ENCODE measurements at regions not wholly inside any gene's neighbourhood (a gene's known extent, or its start where the extent isn't known, plus 50 kb on each side); places are given as distances from the start of the nearest gene placed in this dataset.
A peak's percentile ranks its signal among the peaks of the same experiment; 100 is the strongest.
"Not testable (repeated sequence)": the region's sequence is repeated elsewhere in the genome, so short reads cannot be mapped to it uniquely, and the experiment has no call there.

GRCh38 chr14:21940887-21941856, 267.6 kb upstream of the OR4E1 start:
- DNase-seq (ENCODE audit: low read depth in 1 of 2, low spot score in 1 of 2), result peak in 1 of 2 donors; percentile 9

GRCh38 chr14:21939836-21940235, 266.2 kb upstream of the OR4E1 start:
- no peak for DNase-seq (ENCODE audit: low read depth in 1 of 2, low spot score in 1 of 2)

- DNase-seq (ENCODE audit: low read depth in 1 of 2, low spot score in 1 of 2), result no peak
Measured at GRCh38 chr14:21937996-21938395, 264.4 kb upstream of the OR4E1 start.

GRCh38 chr14:21933681-21934080, 260.1 kb upstream of the OR4E1 start:
- no peak for DNase-seq (ENCODE audit: low read depth in 1 of 2, low spot score in 1 of 2)

- DNase-seq (ENCODE audit: low read depth in 1 of 2, low spot score in 1 of 2), result peak in 1 of 2 donors; percentile 58
Measured at GRCh38 chr14:21924479-21924878, 250.9 kb upstream of the OR4E1 start.

GRCh38 chr14:21923820-21924219, 250.2 kb upstream of the OR4E1 start:
- DNase-seq (ENCODE audit: low read depth in 1 of 2, low spot score in 1 of 2), result peak in 1 of 2 donors; percentile 32

- no peak for DNase-seq (ENCODE audit: low read depth in 1 of 2, low spot score in 1 of 2)
Measured at GRCh38 chr14:21921453-21921852, 247.8 kb upstream of the OR4E1 start.

GRCh38 chr14:21917699-21918436, 244.2 kb upstream of the OR4E1 start:
- DNase-seq (ENCODE audit: low read depth in 1 of 2, low spot score in 1 of 2), result peak in 1 of 2 donors; percentile 61

- no peak for DNase-seq (ENCODE audit: low read depth in 1 of 2, low spot score in 1 of 2)
Measured at GRCh38 chr14:21915826-21916225, 242.2 kb upstream of the OR4E1 start.

GRCh38 chr14:21913759-21914158, 240.1 kb upstream of the OR4E1 start:
- peak in 1 of 2 donors; percentile 85 for DNase-seq (ENCODE audit: low read depth in 1 of 2, low spot score in 1 of 2)

GRCh38 chr14:21912367-21912766, 238.7 kb upstream of the OR4E1 start:
- no peak for DNase-seq (ENCODE audit: low read depth in 1 of 2, low spot score in 1 of 2)

- DNase-seq (ENCODE audit: low read depth in 1 of 2, low spot score in 1 of 2), result no peak
Measured at GRCh38 chr14:21911877-21912276, 238.3 kb upstream of the OR4E1 start.

GRCh38 chr14:21910260-21910659, 236.6 kb upstream of the OR4E1 start:
- no peak for DNase-seq (ENCODE audit: low read depth in 1 of 2, low spot score in 1 of 2)

- no peak for DNase-seq (ENCODE audit: low read depth in 1 of 2, low spot score in 1 of 2)
Measured at GRCh38 chr14:21902561-21903181, 229.1 kb upstream of the OR4E1 start.

- DNase-seq (ENCODE audit: low read depth in 1 of 2, low spot score in 1 of 2), result not testable (repeated sequence)
Measured at GRCh38 chr14:21894898-21895194, 221.2 kb upstream of the OR4E1 start.

GRCh38 chr14:21894003-21894897, 220.6 kb upstream of the OR4E1 start:
- peak in 1 of 2 donors; percentile 36 for DNase-seq (ENCODE audit: low read depth in 1 of 2, low spot score in 1 of 2)

- no peak for DNase-seq (ENCODE audit: low read depth in 1 of 2, low spot score in 1 of 2)
Measured at GRCh38 chr14:21891921-21892320, 218.3 kb upstream of the OR4E1 start.

GRCh38 chr14:21884995-21885394, 211.4 kb upstream of the OR4E1 start:
- DNase-seq (ENCODE audit: low read depth in 1 of 2, low spot score in 1 of 2), result no peak

- DNase-seq (ENCODE audit: low read depth in 1 of 2, low spot score in 1 of 2), result no peak
Measured at GRCh38 chr14:21882226-21882625, 208.6 kb upstream of the OR4E1 start.

- DNase-seq (ENCODE audit: low read depth in 1 of 2, low spot score in 1 of 2), result no peak
Measured at GRCh38 chr14:21880918-21881317, 207.3 kb upstream of the OR4E1 start.

GRCh38 chr14:21875791-21876190, 202.2 kb upstream of the OR4E1 start:
- DNase-seq (ENCODE audit: low read depth in 1 of 2, low spot score in 1 of 2), result no peak
